HG03095 (cell line): ENCODE measurements at regions not wholly inside any gene's neighbourhood (a gene's known extent, or its start where the extent isn't known, plus 50 kb on each side); places are given as distances from the start of the nearest gene placed in this dataset.

Experiments
- ATAC-seq: cut with Tn5 transposase; IDR thresholded peaks from one replicate; pipeline ENCODE4 v1.9.1; 2021; ENCODE audit warnings: moderate library complexity; ENCODE audit not compliant: unreplicated experiment

GRCh38 chr2:14817848-14818247 is 185.3 kb downstream of the LRATD1 start:
- no peak for ATAC-seq

- no peak for ATAC-seq
These were observed 194.0 kb downstream of the LRATD1 start for GRCh38 chr2:14826518-14826917.

- no peak for ATAC-seq
These were observed 194.9 kb downstream of the LRATD1 start for GRCh38 chr2:14827226-14828023.

- no peak for ATAC-seq
These were observed 195.7 kb downstream of the LRATD1 start for GRCh38 chr2:14828223-14828622.

- ATAC-seq = no peak
These were observed 196.5 kb downstream of the LRATD1 start for GRCh38 chr2:14828968-14829367.

GRCh38 chr2:14831458-14831857 is 198.9 kb downstream of the LRATD1 start:
- no peak for ATAC-seq

GRCh38 chr2:14843507-14844204 is 211.1 kb downstream of the LRATD1 start:
- no peak for ATAC-seq

- no peak for ATAC-seq
These were observed 223.2 kb downstream of the LRATD1 start for GRCh38 chr2:14855751-14856150.

GRCh38 chr2:14861181-14861580 is 228.7 kb downstream of the LRATD1 start:
- ATAC-seq = no peak

- ATAC-seq = no peak
These were observed 234.3 kb downstream of the LRATD1 start for GRCh38 chr2:14866736-14867352.

GRCh38 chr2:14867853-14868252 is 235.3 kb downstream of the LRATD1 start:
- no peak for ATAC-seq

GRCh38 chr2:14872779-14873325 is 240.3 kb downstream of the LRATD1 start:
- ATAC-seq = no peak

GRCh38 chr2:14881651-14882327 is 249.3 kb downstream of the LRATD1 start:
- no peak for ATAC-seq

GRCh38 chr2:14884651-14885050 is 252.1 kb downstream of the LRATD1 start:
- no peak for ATAC-seq

GRCh38 chr2:14891546-14891945 is 259.0 kb downstream of the LRATD1 start:
- ATAC-seq = no peak

GRCh38 chr2:14896330-14897030 is 264.0 kb downstream of the LRATD1 start:
- ATAC-seq = no peak

- no peak for ATAC-seq
These were observed 267.3 kb downstream of the LRATD1 start for GRCh38 chr2:14899621-14900414.

- ATAC-seq = no peak
These were observed 269.2 kb downstream of the LRATD1 start for GRCh38 chr2:14901737-14902136.

GRCh38 chr2:14902953-14903352 is 270.4 kb downstream of the LRATD1 start:
- ATAC-seq = no peak
